ENCODE measurements at regions not wholly inside any gene's neighbourhood (a gene's known extent, or its start where the extent isn't known, plus 50 kb on each side); places are given as distances from the start of the nearest gene placed in this dataset.
A peak's percentile ranks its signal among the peaks of the same experiment; 100 is the strongest.

DNA sequence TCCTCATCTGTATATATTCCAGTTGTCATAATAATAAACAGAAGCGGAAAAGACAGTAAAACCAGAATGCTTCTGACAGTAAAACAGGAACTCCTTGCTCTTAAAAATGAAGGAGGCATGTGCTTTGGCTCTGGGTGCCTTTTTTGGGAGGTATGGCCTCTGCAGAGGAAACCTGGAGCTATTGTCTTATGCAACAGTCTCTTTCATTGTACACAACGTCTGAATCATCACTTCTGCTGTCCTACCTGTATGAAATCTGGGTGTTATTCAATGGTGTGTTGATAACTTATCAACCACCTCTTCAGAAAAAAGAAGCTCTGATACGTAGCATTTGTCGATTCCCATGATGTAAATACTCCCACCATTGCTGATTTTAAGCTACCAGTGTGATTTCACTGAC is 64.8 kb downstream of the CDCA7 start:
- Histone ChIP-seq H3K27ac (no peak overlapping the region), H3K9me3 (no peaks in the 10 kb centered on the region), H3K27me3 (peaks cover 0 to 19% (median 0%) of the 10 kb centered on the region in 3 donors), H3K4me3 (no peak overlapping the region), H3K4me1 (no peaks in the 10 kb centered on the region), H3K36me3 (no peaks in the 10 kb centered on the region)
- DNase-seq, result no peak
- 31 to 41% (median 37%) methylated on average over 4 of the region's 4 CpGs for WGBS, 5 donors
- TF ChIP-seq POLR2AphosphoS5 (IDR thresholded peaks at IDR 0.05) (no peak), CTCF (IDR thresholded peaks at IDR 0.05) (no peak), POLR2A (IDR thresholded peaks at IDR 0.05) (no peak), EP300 (IDR thresholded peaks at IDR 0.05) (no peak)
- intact Hi-C loops (cut with DNase I; ENCODE audit: low total_unique reads), result loop anchor here (10.0 kb wide), 1 partner anchor 925 kb away; no protein-coding TSS in a partner anchor

- WGBS, 5 donors, result 71 to 87% (median 74%) methylated on average over 2 of the region's 2 CpGs
- DNase-seq, result peak in 1 of 2 donors; percentile 39
- peaks cover 0 to 4% (median 0%) of the 10 kb centered on the region in 3 donors for H3K27me3 ChIP-seq
Observed at GRCh38 chr2:173424886-173425285, 70.2 kb downstream of the CDCA7 start.

GRCh38 chr2:173427887-173428668 is 73.4 kb downstream of the CDCA7 start:
- Histone ChIP-seq H3K4me1 (peaks cover 0 to 5% (median 2%) of the 10 kb centered on the region in 4 donors), H3K4me3 (no peak overlapping the region), H3K36me3 (no peaks in the 10 kb centered on the region), H3K27me3 (peaks cover 0 to 10% (median 0%) of the 10 kb centered on the region in 3 donors), H3K27ac (no peak overlapping the region), H3K9me3 (no peaks in the 10 kb centered on the region)
- DNase-seq, result peak; percentile 60 to 70
- TF ChIP-seq CTCF (IDR thresholded peaks at IDR 0.05), result no peak
- TF ChIP-seq POLR2A (IDR thresholded peaks at IDR 0.05), result no peak
- peak in 1 of 3 donors; percentile 20 for TF ChIP-seq POLR2AphosphoS5 (IDR thresholded peaks at IDR 0.05)
- 60 to 78% (median 71%) methylated on average over 6 of the region's 6 CpGs for WGBS, 5 donors
- intact Hi-C loops (cut with DNase I; ENCODE audit: low total_unique reads), result no loop called here

More at GRCh38 chr2:173424886-173425285, 70.2 kb downstream of the CDCA7 start:
- intact Hi-C loops (cut with DNase I; ENCODE audit: low total_unique reads), result no loop called here
- TF ChIP-seq EP300 (IDR thresholded peaks at IDR 0.05) (no peak), CTCF (IDR thresholded peaks at IDR 0.05) (no peak), POLR2A (IDR thresholded peaks at IDR 0.05) (no peak), POLR2AphosphoS5 (IDR thresholded peaks at IDR 0.05) (no peak)
- no peaks in the 10 kb centered on the region for H3K9me3 ChIP-seq
- peaks cover 0 to 4% (median 0%) of the 10 kb centered on the region in 4 donors for H3K4me1 ChIP-seq
- H3K27ac ChIP-seq, result no peak overlapping the region
- no peaks in the 10 kb centered on the region for H3K36me3 ChIP-seq
- H3K4me3 ChIP-seq, result no peak overlapping the region

DNA sequence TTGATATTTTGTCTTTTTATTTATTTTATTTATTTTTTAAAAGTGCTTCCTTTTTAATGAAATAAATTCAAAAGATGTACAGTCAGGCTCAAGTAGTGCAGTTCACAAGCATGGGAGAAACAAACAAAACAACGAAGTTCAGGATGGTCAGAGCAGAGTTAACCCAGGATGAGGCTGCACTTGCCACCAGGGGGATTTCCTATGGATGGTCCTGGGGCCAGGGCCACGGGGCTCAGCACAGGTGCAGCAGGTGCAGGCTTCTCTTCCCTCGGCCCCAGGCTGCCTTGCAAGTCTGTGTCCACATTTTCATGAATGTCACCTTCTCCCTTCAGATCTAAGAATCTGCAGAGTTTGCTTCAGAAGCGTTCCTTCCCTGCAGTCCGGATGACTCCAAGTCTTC is 76.5 kb downstream of the CDCA7 start:
- H3K27me3 ChIP-seq, result peaks cover 0 to 10% (median 0%) of the 10 kb centered on the region in 3 donors
- WGBS, 5 donors, result 63 to 72% (median 71%) methylated on average over 5 of the region's 5 CpGs

More for the DNA sequence above, 76.5 kb downstream of the CDCA7 start:
- no peaks in the 10 kb centered on the region for H3K9me3 ChIP-seq
- H3K36me3 ChIP-seq, result no peaks in the 10 kb centered on the region
- H3K4me1 ChIP-seq, result peaks cover 0 to 5% (median 2%) of the 10 kb centered on the region in 4 donors
- no peak overlapping the region for H3K27ac ChIP-seq
- intact Hi-C loops (cut with DNase I; ENCODE audit: low total_unique reads), result no loop called here
- DNase-seq, result no peak
- H3K4me3 ChIP-seq, result no peak overlapping the region
- TF ChIP-seq EP300 (IDR thresholded peaks at IDR 0.05) (no peak), CTCF (IDR thresholded peaks at IDR 0.05) (no peak), POLR2A (IDR thresholded peaks at IDR 0.05) (no peak), POLR2AphosphoS5 (IDR thresholded peaks at IDR 0.05) (no peak)

Data from stomach (tissue), 8 donors.